ENCODE measurements at regions not wholly inside any gene's neighbourhood (a gene's known extent, or its start where the extent isn't known, plus 50 kb on each side); places are given as distances from the start of the nearest gene placed in this dataset.

DNA sequence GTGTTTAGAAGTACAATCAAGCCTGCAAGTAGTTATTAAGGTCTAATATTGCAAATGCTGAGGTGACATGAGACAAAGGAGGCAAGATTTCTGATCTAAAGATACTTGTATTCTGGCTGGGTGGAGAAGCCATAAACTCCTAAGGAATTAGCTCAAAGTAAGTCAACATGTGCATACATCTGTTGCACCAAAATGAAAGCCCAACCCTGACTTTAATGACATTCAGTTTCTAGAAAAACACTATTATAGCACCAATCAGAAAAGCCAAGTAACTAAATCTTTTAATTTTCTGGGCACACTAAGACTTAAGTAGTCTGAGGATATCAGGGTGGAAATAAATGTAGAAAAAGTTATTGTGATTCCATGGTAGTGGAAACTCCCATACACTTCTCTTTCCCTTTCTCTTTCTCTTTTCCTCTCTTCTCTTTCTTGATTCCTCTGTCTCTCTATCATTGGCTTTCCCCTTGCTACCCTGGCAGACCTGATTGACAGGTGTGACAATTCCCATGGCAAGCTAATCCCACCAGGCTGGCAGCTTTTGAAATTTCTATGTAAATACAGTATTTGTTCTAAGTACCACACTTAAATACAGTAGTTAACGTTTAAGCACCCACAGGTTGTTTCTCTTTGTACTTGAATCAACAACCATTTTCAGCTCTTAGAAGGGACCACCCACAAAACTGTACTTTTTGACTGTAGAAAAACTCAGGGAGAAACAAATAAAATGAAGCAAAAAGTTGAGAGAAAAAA, 528.4 kb upstream of the SEMA6D start:
- Histone ChIP-seq H3K4me3 (ENCODE audit: low read length in 2 of 2) (no peak overlapping the region), H3K36me3 (ENCODE audit: control insufficient read depth in 2 of 2, insufficient read depth in 2 of 2, low read length in 1 of 2) (no peaks in the 10 kb centered on the region), H3K27me3 (ENCODE audit: control insufficient read depth in 2 of 2, insufficient read depth in 1 of 2, low read length in 1 of 2) (peaks cover 19 to 20% of the 10 kb centered on the region in 2 donors), H3K27ac (ENCODE audit: low read depth in 1 of 2, low read length in 1 of 2) (no peak overlapping the region), H3K9me3 (ENCODE audit: control insufficient read depth in 2 of 2, insufficient read depth in 1 of 2, low read length in 1 of 2) (peaks cover 0 to 3% of the 10 kb centered on the region in 2 donors), H3K4me1 (ENCODE audit: control insufficient read depth in 2 of 2, insufficient read depth in 2 of 2, low read length in 2 of 2) (no peaks in the 10 kb centered on the region)
- DNase-seq (ENCODE audit: low read depth in 6 of 9, low spot score in 9 of 9): no peak
- 79% methylated on average over 1 of the region's 1 CpG for WGBS

GRCh38 chr15:47194718-47195117, 522.6 kb upstream of the SEMA6D start:
- Histone ChIP-seq H3K4me1 (ENCODE audit: control insufficient read depth in 2 of 2, insufficient read depth in 2 of 2, low read length in 2 of 2) (no peaks in the 10 kb centered on the region), H3K27ac (ENCODE audit: low read depth in 1 of 2, low read length in 1 of 2) (no peak overlapping the region), H3K36me3 (ENCODE audit: control insufficient read depth in 2 of 2, insufficient read depth in 2 of 2, low read length in 1 of 2) (no peaks in the 10 kb centered on the region), H3K27me3 (ENCODE audit: control insufficient read depth in 2 of 2, insufficient read depth in 1 of 2, low read length in 1 of 2) (no peaks in the 10 kb centered on the region), H3K9me3 (ENCODE audit: control insufficient read depth in 2 of 2, insufficient read depth in 1 of 2, low read length in 1 of 2) (no peaks in the 10 kb centered on the region), H3K4me3 (ENCODE audit: low read length in 2 of 2) (no peak overlapping the region)
- 54% methylated on average over 2 of the region's 2 CpGs for WGBS
- DNase-seq (ENCODE audit: low read depth in 6 of 9, low spot score in 9 of 9): no peak

DNA sequence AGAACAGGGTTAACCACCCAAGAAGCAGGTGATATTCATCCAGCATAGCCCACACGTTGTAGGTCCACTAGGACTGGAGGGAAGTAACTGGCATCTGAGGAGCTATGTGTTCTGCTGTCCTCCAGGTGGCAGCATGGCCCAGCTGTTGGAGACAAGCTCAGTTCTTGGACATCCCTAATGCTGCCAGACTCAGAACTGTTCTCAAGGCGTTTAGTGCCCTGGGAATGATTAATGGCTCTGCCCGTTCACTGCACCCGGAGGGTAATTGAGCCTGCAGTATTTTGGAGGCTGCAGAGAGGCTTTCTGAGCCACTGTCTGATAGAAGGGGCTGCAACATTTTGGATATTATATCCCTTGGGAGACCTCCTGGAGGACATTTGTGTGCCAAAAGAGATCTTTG, 521.3 kb upstream of the SEMA6D start:
- WGBS: under 1% methylated on average over 4 of the region's 4 CpGs
- Histone ChIP-seq H3K9me3 (ENCODE audit: control insufficient read depth in 2 of 2, insufficient read depth in 1 of 2, low read length in 1 of 2) (no peaks in the 10 kb centered on the region), H3K27me3 (ENCODE audit: control insufficient read depth in 2 of 2, insufficient read depth in 1 of 2, low read length in 1 of 2) (no peaks in the 10 kb centered on the region), H3K27ac (ENCODE audit: low read depth in 1 of 2, low read length in 1 of 2) (no peak overlapping the region), H3K36me3 (ENCODE audit: control insufficient read depth in 2 of 2, insufficient read depth in 2 of 2, low read length in 1 of 2) (no peaks in the 10 kb centered on the region), H3K4me3 (ENCODE audit: low read length in 2 of 2) (no peak overlapping the region), H3K4me1 (ENCODE audit: control insufficient read depth in 2 of 2, insufficient read depth in 2 of 2, low read length in 2 of 2) (no peaks in the 10 kb centered on the region)
- DNase-seq (ENCODE audit: low read depth in 6 of 9, low spot score in 9 of 9): peak; percentile 2 to 46 (median 10)

GRCh38 chr15:47203993-47204392, 513.3 kb upstream of the SEMA6D start:
- Histone ChIP-seq H3K4me1 (ENCODE audit: control insufficient read depth in 2 of 2, insufficient read depth in 2 of 2, low read length in 2 of 2) (no peaks in the 10 kb centered on the region), H3K4me3 (ENCODE audit: low read length in 2 of 2) (no peak overlapping the region), H3K27ac (ENCODE audit: low read depth in 1 of 2, low read length in 1 of 2) (no peak overlapping the region), H3K9me3 (ENCODE audit: control insufficient read depth in 2 of 2, insufficient read depth in 1 of 2, low read length in 1 of 2) (no peaks in the 10 kb centered on the region), H3K36me3 (ENCODE audit: control insufficient read depth in 2 of 2, insufficient read depth in 2 of 2, low read length in 1 of 2) (no peaks in the 10 kb centered on the region), H3K27me3 (ENCODE audit: control insufficient read depth in 2 of 2, insufficient read depth in 1 of 2, low read length in 1 of 2) (no peaks in the 10 kb centered on the region)
- no peak for DNase-seq (ENCODE audit: low read depth in 6 of 9, low spot score in 9 of 9)
- WGBS: 89% methylated on average over 1 of the region's 1 CpG

DNA sequence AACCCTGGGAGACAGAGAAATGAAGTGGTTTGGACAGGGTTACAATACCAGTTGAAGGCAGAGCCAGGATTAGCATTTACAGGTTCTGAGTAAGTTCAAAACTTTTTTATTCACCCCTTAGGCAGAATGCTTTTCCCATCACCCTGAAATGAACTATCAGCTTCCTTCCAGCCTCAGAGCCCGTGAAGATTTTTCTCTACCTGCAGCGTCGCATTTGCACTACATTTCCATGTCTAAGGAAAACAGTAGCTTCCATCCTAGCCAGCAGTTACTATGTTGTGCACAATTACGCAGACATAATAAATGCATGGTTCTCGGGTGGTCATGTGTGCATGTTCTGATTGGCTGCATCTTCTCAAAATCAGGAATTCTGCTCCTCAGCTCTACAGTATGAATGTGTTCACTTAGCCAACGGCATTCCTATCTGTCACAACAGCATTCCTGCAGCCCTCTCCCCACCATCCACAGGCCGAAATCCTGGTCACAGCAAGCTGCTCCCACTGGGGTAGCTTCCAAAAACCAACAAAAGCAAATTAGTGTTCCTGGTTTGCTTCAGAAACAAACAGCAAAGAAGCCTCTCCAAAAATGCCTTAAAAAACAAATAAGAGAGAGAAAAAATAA, 510.8 kb upstream of the SEMA6D start:
- no peaks in the 10 kb centered on the region for H3K36me3 ChIP-seq (ENCODE audit: control insufficient read depth in 2 of 2, insufficient read depth in 2 of 2, low read length in 1 of 2)
- no peak overlapping the region for H3K4me3 ChIP-seq (ENCODE audit: low read length in 2 of 2)
- no peaks in the 10 kb centered on the region for H3K27me3 ChIP-seq (ENCODE audit: control insufficient read depth in 2 of 2, insufficient read depth in 1 of 2, low read length in 1 of 2)
- 87% methylated on average over 7 of the region's 7 CpGs for WGBS
- no peaks in the 10 kb centered on the region for H3K9me3 ChIP-seq (ENCODE audit: control insufficient read depth in 2 of 2, insufficient read depth in 1 of 2, low read length in 1 of 2)
- no peak for DNase-seq (ENCODE audit: low read depth in 6 of 9, low spot score in 9 of 9)
- H3K4me1 ChIP-seq (ENCODE audit: control insufficient read depth in 2 of 2, insufficient read depth in 2 of 2, low read length in 2 of 2): no peaks in the 10 kb centered on the region
- H3K27ac ChIP-seq (ENCODE audit: low read depth in 1 of 2, low read length in 1 of 2): no peak overlapping the region

GRCh38 chr15:47209591-47209990, 507.7 kb upstream of the SEMA6D start:
- H3K36me3 ChIP-seq (ENCODE audit: control insufficient read depth in 2 of 2, insufficient read depth in 2 of 2, low read length in 1 of 2): no peaks in the 10 kb centered on the region
- WGBS: 91% methylated on average over 3 of the region's 3 CpGs

DNA sequence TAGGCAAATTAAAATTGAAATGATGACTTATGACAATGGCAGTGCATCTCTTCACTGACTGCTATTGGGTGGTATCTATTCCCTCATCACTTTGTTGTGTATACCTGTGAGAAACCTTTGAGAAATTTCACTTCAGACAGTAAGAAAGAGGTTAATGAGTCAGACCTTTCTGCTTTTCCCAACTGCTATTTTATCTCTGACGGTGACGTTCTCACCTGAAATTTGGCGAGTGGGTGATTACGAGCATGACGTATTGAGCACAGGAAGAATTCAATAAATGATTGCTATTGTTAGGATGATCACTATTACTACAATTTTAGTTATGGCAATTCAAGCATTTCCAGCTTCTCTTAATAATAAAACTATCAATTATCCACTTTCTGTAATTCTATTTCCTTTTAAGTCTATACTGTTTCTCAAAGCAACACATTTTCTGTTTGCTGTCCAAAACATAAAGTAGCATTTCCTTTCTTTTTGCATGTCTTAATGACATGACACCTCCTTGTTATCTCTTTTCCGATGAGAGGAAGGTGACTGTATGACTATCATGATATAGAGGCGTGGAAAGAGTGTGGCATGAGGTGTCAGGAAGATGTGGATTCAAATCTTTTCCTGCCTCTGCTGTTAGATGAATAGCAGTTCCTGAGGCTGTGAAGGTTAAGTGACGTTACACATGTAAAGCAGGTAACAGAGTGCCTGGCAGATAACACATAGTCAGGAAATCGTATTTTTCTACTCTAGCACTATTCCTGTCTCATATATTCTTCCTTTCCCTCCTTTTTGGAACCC, 504.9 kb upstream of the SEMA6D start:
- Histone ChIP-seq H3K36me3 (ENCODE audit: control insufficient read depth in 2 of 2, insufficient read depth in 2 of 2, low read length in 1 of 2) (no peaks in the 10 kb centered on the region), H3K27me3 (ENCODE audit: control insufficient read depth in 2 of 2, insufficient read depth in 1 of 2, low read length in 1 of 2) (no peaks in the 10 kb centered on the region), H3K4me1 (ENCODE audit: control insufficient read depth in 2 of 2, insufficient read depth in 2 of 2, low read length in 2 of 2) (no peaks in the 10 kb centered on the region), H3K9me3 (ENCODE audit: control insufficient read depth in 2 of 2, insufficient read depth in 1 of 2, low read length in 1 of 2) (no peaks in the 10 kb centered on the region), H3K27ac (ENCODE audit: low read depth in 1 of 2, low read length in 1 of 2) (no peak overlapping the region), H3K4me3 (ENCODE audit: low read length in 2 of 2) (no peak overlapping the region)
- no peak for DNase-seq (ENCODE audit: low read depth in 6 of 9, low spot score in 9 of 9)
- WGBS: 65% methylated on average over 9 of the region's 9 CpGs

More at GRCh38 chr15:47209591-47209990, 507.7 kb upstream of the SEMA6D start:
- Histone ChIP-seq H3K4me1 (ENCODE audit: control insufficient read depth in 2 of 2, insufficient read depth in 2 of 2, low read length in 2 of 2) (no peaks in the 10 kb centered on the region), H3K4me3 (ENCODE audit: low read length in 2 of 2) (no peak overlapping the region), H3K27me3 (ENCODE audit: control insufficient read depth in 2 of 2, insufficient read depth in 1 of 2, low read length in 1 of 2) (no peaks in the 10 kb centered on the region), H3K9me3 (ENCODE audit: control insufficient read depth in 2 of 2, insufficient read depth in 1 of 2, low read length in 1 of 2) (no peaks in the 10 kb centered on the region), H3K27ac (ENCODE audit: low read depth in 1 of 2, low read length in 1 of 2) (no peak overlapping the region)
- no peak for DNase-seq (ENCODE audit: low read depth in 6 of 9, low spot score in 9 of 9)

- Histone ChIP-seq H3K27me3 (ENCODE audit: control insufficient read depth in 2 of 2, insufficient read depth in 1 of 2, low read length in 1 of 2) (no peaks in the 10 kb centered on the region), H3K4me1 (ENCODE audit: control insufficient read depth in 2 of 2, insufficient read depth in 2 of 2, low read length in 2 of 2) (no peaks in the 10 kb centered on the region), H3K27ac (ENCODE audit: low read depth in 1 of 2, low read length in 1 of 2) (no peak overlapping the region), H3K4me3 (ENCODE audit: low read length in 2 of 2) (no peak overlapping the region), H3K36me3 (ENCODE audit: control insufficient read depth in 2 of 2, insufficient read depth in 2 of 2, low read length in 1 of 2) (no peaks in the 10 kb centered on the region), H3K9me3 (ENCODE audit: control insufficient read depth in 2 of 2, insufficient read depth in 1 of 2, low read length in 1 of 2) (no peaks in the 10 kb centered on the region)
- DNase-seq (ENCODE audit: low read depth in 6 of 9, low spot score in 9 of 9): no peak
- WGBS: 80% methylated on average over 6 of the region's 6 CpGs
These were observed 503.4 kb upstream of the SEMA6D start for GRCh38 chr15:47213883-47214282.

DNA sequence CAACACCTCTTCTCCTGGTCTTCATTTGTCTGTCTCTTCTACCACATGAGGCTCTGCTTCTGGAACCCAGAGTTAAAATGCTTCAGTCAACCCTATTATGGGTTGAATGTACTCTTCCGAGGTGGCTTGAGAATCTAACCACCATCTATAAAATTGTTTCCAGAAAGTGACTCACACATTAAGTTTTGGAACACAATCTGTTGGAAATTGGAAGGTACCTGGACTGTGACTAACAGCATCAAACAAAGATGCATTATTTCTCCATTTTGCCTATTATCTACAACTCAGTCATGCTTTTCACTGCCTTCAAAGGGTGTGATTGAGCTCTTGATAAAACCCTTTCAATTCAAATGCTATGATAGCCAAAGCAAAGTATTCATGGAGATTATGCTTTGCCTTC, 499.0 kb upstream of the SEMA6D start:
- Histone ChIP-seq H3K4me1 (ENCODE audit: control insufficient read depth in 2 of 2, insufficient read depth in 2 of 2, low read length in 2 of 2) (no peaks in the 10 kb centered on the region), H3K27me3 (ENCODE audit: control insufficient read depth in 2 of 2, insufficient read depth in 1 of 2, low read length in 1 of 2) (no peaks in the 10 kb centered on the region), H3K27ac (ENCODE audit: low read depth in 1 of 2, low read length in 1 of 2) (no peak overlapping the region), H3K9me3 (ENCODE audit: control insufficient read depth in 2 of 2, insufficient read depth in 1 of 2, low read length in 1 of 2) (no peaks in the 10 kb centered on the region), H3K36me3 (ENCODE audit: control insufficient read depth in 2 of 2, insufficient read depth in 2 of 2, low read length in 1 of 2) (no peaks in the 10 kb centered on the region), H3K4me3 (ENCODE audit: low read length in 2 of 2) (no peak overlapping the region)
- 83% methylated on average over 1 of the region's 1 CpG for WGBS
- DNase-seq (ENCODE audit: low read depth in 6 of 9, low spot score in 9 of 9): no peak

Data from thymus (tissue), 11 donors.